ENCODE measurements at regions not wholly inside any gene's neighbourhood (a gene's known extent, or its start where the extent isn't known, plus 50 kb on each side); places are given as distances from the start of the nearest gene placed in this dataset.

DNA sequence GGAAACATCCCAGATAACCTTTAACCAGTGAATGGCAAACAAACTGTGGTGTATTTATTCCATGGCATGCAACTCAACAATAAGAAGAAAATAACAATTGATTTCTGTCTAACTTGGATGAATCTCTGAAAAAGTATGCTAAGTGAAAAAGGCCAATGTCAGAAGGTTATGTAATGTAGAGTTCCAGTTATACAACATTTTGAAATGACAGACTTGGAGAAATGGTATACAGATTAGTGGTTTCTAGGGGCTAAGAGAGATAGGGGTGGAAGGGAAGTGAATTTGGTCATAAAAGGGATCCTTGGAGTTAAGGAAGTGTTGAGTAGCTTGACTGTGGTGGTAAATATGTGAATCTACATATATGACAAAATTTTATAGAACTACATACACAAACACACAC lies 269.4 kb upstream of the SUCLG2 start:
- Mint-ChIP-seq H3K27ac (no peak overlapping the region), H3K9me3 (peaks cover 0 to 2% (median 0%) of the 10 kb centered on the region in 7 donors), H3K4me1 (no peaks in the 10 kb centered on the region), H3K4me3 (no peak overlapping the region), H3K27me3 (ENCODE audit: low read depth in 3 of 3) (peaks cover 0 to 2% (median 0%) of the 10 kb centered on the region in 3 donors), H3K36me3 (no peaks in the 10 kb centered on the region)
- Histone ChIP-seq H3K36me3 (replicated peaks in 1 of 2; ENCODE audit: control insufficient read depth in 1 of 2, insufficient read depth in 2 of 2, low read length in 2 of 2) (no peaks in the 10 kb centered on the region), H3K9ac (ENCODE audit: insufficient read depth, low read length, poor library complexity, severe bottlenecking) (no peak overlapping the region), H3K4me1 (ENCODE audit: control insufficient read depth in 1 of 2, insufficient read depth in 2 of 2, low read length in 2 of 2) (no peaks in the 10 kb centered on the region), H2AFZ (ENCODE audit: insufficient read depth, low read depth, low read length, poor library complexity, severe bottlenecking) (no peak overlapping the region), H3K27ac (ENCODE audit: low read depth in 1 of 2, low read length in 2 of 2) (no peak overlapping the region), H3K9me3 (replicated peaks in 1 of 2; ENCODE audit: control insufficient read depth in 1 of 2, insufficient read depth in 1 of 2, low read length in 2 of 2) (no peaks in the 10 kb centered on the region), H4K20me1 (ENCODE audit: insufficient read depth, low read length) (no peaks in the 10 kb centered on the region), H3K27me3 (ENCODE audit: control insufficient read depth in 2 of 2, insufficient read depth in 2 of 2, low read length in 2 of 2) (no peaks in the 10 kb centered on the region), H3K4me3 (replicated peaks in 1 of 3; ENCODE audit: low read depth in 2 of 3, low read length in 3 of 3) (no peak overlapping the region), H3K79me2 (ENCODE audit: insufficient read depth, low read length) (no peaks in the 10 kb centered on the region), H3K4me2 (replicated peaks; ENCODE audit: extremely low read depth, low read length, poor library complexity, severe bottlenecking) (no peak overlapping the region)
- TF ChIP-seq, protein P1, sequence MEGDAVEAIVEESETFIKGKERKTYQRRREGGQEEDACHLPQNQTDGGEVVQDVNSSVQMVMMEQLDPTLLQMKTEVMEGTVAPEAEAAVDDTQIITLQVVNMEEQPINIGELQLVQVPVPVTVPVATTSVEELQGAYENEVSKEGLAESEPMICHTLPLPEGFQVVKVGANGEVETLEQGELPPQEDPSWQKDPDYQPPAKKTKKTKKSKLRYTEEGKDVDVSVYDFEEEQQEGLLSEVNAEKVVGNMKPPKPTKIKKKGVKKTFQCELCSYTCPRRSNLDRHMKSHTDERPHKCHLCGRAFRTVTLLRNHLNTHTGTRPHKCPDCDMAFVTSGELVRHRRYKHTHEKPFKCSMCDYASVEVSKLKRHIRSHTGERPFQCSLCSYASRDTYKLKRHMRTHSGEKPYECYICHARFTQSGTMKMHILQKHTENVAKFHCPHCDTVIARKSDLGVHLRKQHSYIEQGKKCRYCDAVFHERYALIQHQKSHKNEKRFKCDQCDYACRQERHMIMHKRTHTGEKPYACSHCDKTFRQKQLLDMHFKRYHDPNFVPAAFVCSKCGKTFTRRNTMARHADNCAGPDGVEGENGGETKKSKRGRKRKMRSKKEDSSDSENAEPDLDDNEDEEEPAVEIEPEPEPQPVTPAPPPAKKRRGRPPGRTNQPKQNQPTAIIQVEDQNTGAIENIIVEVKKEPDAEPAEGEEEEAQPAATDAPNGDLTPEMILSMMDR (IDR thresholded peaks at IDR 0.05): no peak
- intact Hi-C loops (cut with micrococcal nuclease): no loop called here
- DNase-seq: no peak

DNA sequence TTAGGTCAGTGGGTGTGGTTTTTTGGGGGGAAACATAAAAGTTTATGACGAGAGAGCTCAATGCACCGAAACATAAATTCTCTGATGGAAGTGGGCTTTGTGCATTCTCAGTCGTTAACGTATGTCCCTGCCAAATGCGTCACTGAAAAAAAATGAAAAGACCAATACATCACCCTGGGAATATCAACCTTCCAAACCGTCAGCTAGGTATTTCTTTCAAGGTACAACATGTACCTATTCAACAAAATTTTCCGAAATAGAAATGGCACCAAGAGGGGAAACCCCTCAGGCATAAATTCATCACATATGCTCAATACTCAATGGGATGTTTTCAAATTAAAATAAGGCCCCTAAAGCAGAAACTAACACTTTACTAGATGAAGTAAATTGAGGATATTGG lies 266.6 kb upstream of the SUCLG2 start:
- H2AFZ ChIP-seq (ENCODE audit: insufficient read depth, low read depth, low read length, poor library complexity, severe bottlenecking): no peak overlapping the region
- no peaks in the 10 kb centered on the region for H4K20me1 ChIP-seq (ENCODE audit: insufficient read depth, low read length)
- H3K27ac ChIP-seq (ENCODE audit: low read depth in 1 of 2, low read length in 2 of 2): no peak overlapping the region
- no peak overlapping the region for H3K4me3 ChIP-seq (replicated peaks in 1 of 3; ENCODE audit: low read depth in 2 of 3, low read length in 3 of 3)
- no peak overlapping the region for H3K9ac ChIP-seq (ENCODE audit: insufficient read depth, low read length, poor library complexity, severe bottlenecking)
- 100% methylated on average over 1 of the region's 7 CpGs for WGBS (ENCODE audit: insufficient coverage)
- H3K36me3 ChIP-seq (replicated peaks in 1 of 2; ENCODE audit: control insufficient read depth in 1 of 2, insufficient read depth in 2 of 2, low read length in 2 of 2): no peaks in the 10 kb centered on the region
- no peak overlapping the region for H3K4me3 Mint-ChIP-seq
- no peak overlapping the region for H3K4me2 ChIP-seq (replicated peaks; ENCODE audit: extremely low read depth, low read length, poor library complexity, severe bottlenecking)
- peaks cover 0 to 2% (median 0%) of the 10 kb centered on the region in 7 donors for H3K9me3 Mint-ChIP-seq
- no peaks in the 10 kb centered on the region for H3K79me2 ChIP-seq (ENCODE audit: insufficient read depth, low read length)
- H3K27me3 ChIP-seq (ENCODE audit: control insufficient read depth in 2 of 2, insufficient read depth in 2 of 2, low read length in 2 of 2): no peaks in the 10 kb centered on the region
- no peaks in the 10 kb centered on the region for H3K4me1 Mint-ChIP-seq
- no peak overlapping the region for H3K27ac Mint-ChIP-seq
- H3K4me1 ChIP-seq (ENCODE audit: control insufficient read depth in 1 of 2, insufficient read depth in 2 of 2, low read length in 2 of 2): no peaks in the 10 kb centered on the region
- H3K9me3 ChIP-seq (replicated peaks in 1 of 2; ENCODE audit: control insufficient read depth in 1 of 2, insufficient read depth in 1 of 2, low read length in 2 of 2): no peaks in the 10 kb centered on the region
- peaks cover 0 to 2% (median 0%) of the 10 kb centered on the region in 3 donors for H3K27me3 Mint-ChIP-seq (ENCODE audit: low read depth in 3 of 3)
- DNase-seq: no peak
- H3K36me3 Mint-ChIP-seq: no peaks in the 10 kb centered on the region
- TF ChIP-seq, protein P1 (IDR thresholded peaks at IDR 0.05): no peak
- intact Hi-C loops (cut with micrococcal nuclease): no loop called here
